WERI-Rb-1 (cell line): ENCODE measurements at regions not wholly inside any gene's neighbourhood (a gene's known extent, or its start where the extent isn't known, plus 50 kb on each side); places are given as distances from the start of the nearest gene placed in this dataset.

ENCODE experiments used
- DNase-seq: peaks from one replicate; pipeline ENCODE4 v3.0.0-alpha.2; 2020
- H3K27ac ChIP-seq: fragments of 250-450 bp; sonication (Bioruptor Pico); 2 replicates; pipeline ENCODE4 v1.5.1; 2020; ENCODE audit warnings: mild to moderate bottlenecking, moderate library complexity
- H3K27me3 ChIP-seq: fragments of 250-450 bp; sonication (Bioruptor Pico); 2 replicates; pipeline ENCODE4 v1.5.1; 2021; ENCODE audit warnings: mild to moderate bottlenecking, low read depth, moderate library complexity; ENCODE audit not compliant: insufficient read depth, severe bottlenecking
- H3K36me3 ChIP-seq: fragments of 250-450 bp; sonication (Bioruptor Pico); 2 replicates; pipeline ENCODE4 v1.5.1; 2020; ENCODE audit warnings: mild to moderate bottlenecking, moderate library complexity
- H3K4me3 ChIP-seq: 2 replicates; pipeline ENCODE4 v1.5.1; 2011; ENCODE audit warnings: low read depth, mild to moderate bottlenecking, control low read depth, low read length
- H3K9me3 ChIP-seq: fragments of 250-450 bp; sonication (Bioruptor Pico); 2 replicates; pipeline ENCODE4 v1.5.1; 2021; ENCODE audit warnings: mild to moderate bottlenecking, moderate library complexity; ENCODE audit not compliant: severe bottlenecking
- TF ChIP-seq, protein P1 (sequence below): IDR thresholded peaks from 2 replicates; pipeline ENCODE4 v1.5.1; 2011; ENCODE audit warnings: low read depth, mild to moderate bottlenecking, control low read depth, inconsistent platforms, low read length

DNA sequence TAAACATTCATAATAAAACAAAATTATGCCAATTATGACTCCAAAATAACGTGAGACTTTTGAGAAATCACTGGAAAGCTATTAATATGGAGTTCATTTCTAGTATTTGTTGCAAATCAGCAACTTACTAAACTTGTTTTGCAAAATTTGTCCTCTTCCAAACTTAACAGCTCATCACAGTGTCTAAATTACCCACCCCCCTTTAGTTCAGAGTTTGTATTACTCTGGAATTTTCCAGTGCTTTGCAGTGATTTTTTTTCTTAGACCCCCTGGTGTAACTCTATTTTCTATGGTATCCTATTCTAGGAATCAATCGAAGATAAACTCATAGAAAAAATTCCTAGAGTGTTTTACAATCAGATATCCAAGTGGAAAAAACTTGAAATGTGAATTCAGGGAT is 72.4 kb upstream of the CACHD1 start:
- no peaks in the 10 kb centered on the region for H3K36me3 ChIP-seq
- no peak overlapping the region for H3K4me3 ChIP-seq
- TF ChIP-seq, protein P1, sequence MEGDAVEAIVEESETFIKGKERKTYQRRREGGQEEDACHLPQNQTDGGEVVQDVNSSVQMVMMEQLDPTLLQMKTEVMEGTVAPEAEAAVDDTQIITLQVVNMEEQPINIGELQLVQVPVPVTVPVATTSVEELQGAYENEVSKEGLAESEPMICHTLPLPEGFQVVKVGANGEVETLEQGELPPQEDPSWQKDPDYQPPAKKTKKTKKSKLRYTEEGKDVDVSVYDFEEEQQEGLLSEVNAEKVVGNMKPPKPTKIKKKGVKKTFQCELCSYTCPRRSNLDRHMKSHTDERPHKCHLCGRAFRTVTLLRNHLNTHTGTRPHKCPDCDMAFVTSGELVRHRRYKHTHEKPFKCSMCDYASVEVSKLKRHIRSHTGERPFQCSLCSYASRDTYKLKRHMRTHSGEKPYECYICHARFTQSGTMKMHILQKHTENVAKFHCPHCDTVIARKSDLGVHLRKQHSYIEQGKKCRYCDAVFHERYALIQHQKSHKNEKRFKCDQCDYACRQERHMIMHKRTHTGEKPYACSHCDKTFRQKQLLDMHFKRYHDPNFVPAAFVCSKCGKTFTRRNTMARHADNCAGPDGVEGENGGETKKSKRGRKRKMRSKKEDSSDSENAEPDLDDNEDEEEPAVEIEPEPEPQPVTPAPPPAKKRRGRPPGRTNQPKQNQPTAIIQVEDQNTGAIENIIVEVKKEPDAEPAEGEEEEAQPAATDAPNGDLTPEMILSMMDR: no peak
- no peaks in the 10 kb centered on the region for H3K27me3 ChIP-seq
- no peak for DNase-seq
- no peak overlapping the region for H3K27ac ChIP-seq
- H3K9me3 ChIP-seq: no peaks in the 10 kb centered on the region

GRCh38 chr1:64398936-64399335 is 71.0 kb upstream of the CACHD1 start:
- Histone ChIP-seq H3K27ac (no peak overlapping the region), H3K27me3 (no peaks in the 10 kb centered on the region), H3K4me3 (no peak overlapping the region), H3K36me3 (no peaks in the 10 kb centered on the region), H3K9me3 (no peaks in the 10 kb centered on the region)
- TF ChIP-seq, protein P1: no peak
- DNase-seq: peak; percentile 16

- Histone ChIP-seq H3K4me3 (no peak overlapping the region), H3K9me3 (no peaks in the 10 kb centered on the region), H3K27ac (no peak overlapping the region)
Measured at GRCh38 chr1:64401285-64401684, 68.6 kb upstream of the CACHD1 start.

DNA sequence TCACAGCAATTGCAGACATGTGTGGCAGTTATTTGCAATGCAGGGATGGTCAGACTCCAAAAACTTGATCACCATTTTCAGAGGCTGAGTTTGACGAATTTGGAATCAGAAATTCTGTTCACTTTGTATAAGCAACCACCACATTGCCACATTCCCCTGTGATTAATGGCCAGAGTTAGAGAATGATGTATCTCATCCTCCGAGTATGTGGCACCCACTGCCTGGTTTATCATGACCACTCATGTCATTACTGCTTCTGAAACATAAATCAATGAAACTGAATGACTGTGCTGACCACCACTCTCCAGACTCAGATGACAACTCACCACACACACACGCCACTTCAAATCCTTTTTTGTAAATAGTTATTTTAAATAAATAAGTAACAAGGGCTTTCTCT is 66.6 kb upstream of the CACHD1 start:
- Histone ChIP-seq H3K27me3 (no peaks in the 10 kb centered on the region), H3K9me3 (no peaks in the 10 kb centered on the region), H3K27ac (no peak overlapping the region), H3K36me3 (no peaks in the 10 kb centered on the region), H3K4me3 (no peak overlapping the region)
- no peak for DNase-seq
- TF ChIP-seq, protein P1: no peak

More at GRCh38 chr1:64401285-64401684, 68.6 kb upstream of the CACHD1 start:
- DNase-seq: no peak
- TF ChIP-seq, protein P1: no peak
- no peaks in the 10 kb centered on the region for H3K27me3 ChIP-seq
- H3K36me3 ChIP-seq: no peaks in the 10 kb centered on the region

- Histone ChIP-seq H3K9me3 (no peaks in the 10 kb centered on the region), H3K36me3 (no peaks in the 10 kb centered on the region), H3K4me3 (no peak overlapping the region), H3K27ac (no peak overlapping the region), H3K27me3 (no peaks in the 10 kb centered on the region)
- no peak for DNase-seq
- TF ChIP-seq, protein P1: no peak
Measured at GRCh38 chr1:64404202-64404601, 65.7 kb upstream of the CACHD1 start.

GRCh38 chr1:64405833-64406232 is 64.1 kb upstream of the CACHD1 start:
- TF ChIP-seq, protein P1: no peak
- no peaks in the 10 kb centered on the region for H3K9me3 ChIP-seq
- no peak overlapping the region for H3K4me3 ChIP-seq
- H3K36me3 ChIP-seq: no peaks in the 10 kb centered on the region
- no peak overlapping the region for H3K27ac ChIP-seq
- DNase-seq: no peak
- no peaks in the 10 kb centered on the region for H3K27me3 ChIP-seq
